ENCODE measurements at regions not wholly inside any gene's neighbourhood (a gene's known extent, or its start where the extent isn't known, plus 50 kb on each side); places are given as distances from the start of the nearest gene placed in this dataset.
A peak's percentile ranks its signal among the peaks of the same experiment; 100 is the strongest.

GRCh38 chr3:177278016-177278415, 80.7 kb upstream of the TBL1XR1 start:
- H3K4me3 ChIP-seq (replicated peaks; ENCODE audit: low read depth, low read length) = no peak overlapping the region
- TF ChIP-seq CTCF (IDR thresholded peaks at IDR 0.05; ENCODE audit: low read depth, low read length, missing control alignments) = no peak
- DNase-seq (ENCODE audit: extremely low read depth, low read depth) = no peak

GRCh38 chr3:177279118-177279815, 82.0 kb upstream of the TBL1XR1 start:
- no peak for DNase-seq (ENCODE audit: extremely low read depth, low read depth)
- TF ChIP-seq CTCF (IDR thresholded peaks at IDR 0.05; ENCODE audit: low read depth, low read length, missing control alignments) = no peak
- H3K4me3 ChIP-seq (replicated peaks; ENCODE audit: low read depth, low read length) = no peak overlapping the region

GRCh38 chr3:177281292-177282118, 84.2 kb upstream of the TBL1XR1 start:
- H3K4me3 ChIP-seq (replicated peaks; ENCODE audit: low read depth, low read length) = no peak overlapping the region
- TF ChIP-seq CTCF (IDR thresholded peaks at IDR 0.05; ENCODE audit: low read depth, low read length, missing control alignments) = no peak
- DNase-seq (ENCODE audit: extremely low read depth, low read depth) = no peak

GRCh38 chr3:177282119-177282655, 84.9 kb upstream of the TBL1XR1 start:
- TF ChIP-seq CTCF (IDR thresholded peaks at IDR 0.05; ENCODE audit: low read depth, low read length, missing control alignments) = no peak
- H3K4me3 ChIP-seq (replicated peaks; ENCODE audit: low read depth, low read length) = no peak overlapping the region
- DNase-seq (ENCODE audit: extremely low read depth, low read depth) = no peak

- no peak for TF ChIP-seq CTCF (IDR thresholded peaks at IDR 0.05; ENCODE audit: low read depth, low read length, missing control alignments)
- no peak overlapping the region for H3K4me3 ChIP-seq (replicated peaks; ENCODE audit: low read depth, low read length)
- no peak for DNase-seq (ENCODE audit: extremely low read depth, low read depth)
These were observed 86.7 kb upstream of the TBL1XR1 start for GRCh38 chr3:177283983-177284382.

- no peak overlapping the region for H3K4me3 ChIP-seq (replicated peaks; ENCODE audit: low read depth, low read length)
- peak; percentile 31 for DNase-seq (ENCODE audit: extremely low read depth, low read depth)
- TF ChIP-seq CTCF (IDR thresholded peaks at IDR 0.05; ENCODE audit: low read depth, low read length, missing control alignments) = no peak
These were observed 87.2 kb upstream of the TBL1XR1 start for GRCh38 chr3:177284383-177284881.

All from HFF-Myc (cell line).